ENCODE measurements at regions not wholly inside any gene's neighbourhood (a gene's known extent, or its start where the extent isn't known, plus 50 kb on each side); places are given as distances from the start of the nearest gene placed in this dataset.
A peak's percentile ranks its signal among the peaks of the same experiment; 100 is the strongest.

DNA sequence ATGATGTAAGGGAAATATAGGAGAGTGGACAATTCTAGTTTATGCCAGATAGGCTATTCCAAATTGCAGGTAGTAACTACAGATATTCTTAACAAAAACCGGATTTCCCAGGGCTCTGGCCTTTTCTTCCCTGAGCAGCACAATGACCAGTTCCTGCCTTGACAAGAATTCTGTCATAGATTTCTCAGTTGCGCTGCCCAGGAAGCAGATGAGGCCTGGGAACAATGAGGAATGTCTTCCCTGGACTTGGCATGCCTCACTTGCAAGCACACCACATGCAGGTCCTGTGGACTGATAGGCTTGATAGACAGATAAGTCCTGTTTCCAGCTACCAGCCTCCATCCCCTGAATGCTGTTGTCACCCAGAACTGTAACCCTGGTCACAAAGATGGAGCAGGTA lies 174.5 kb upstream of the PRSS58 start:
- Histone ChIP-seq H3K36me3 (ENCODE audit: insufficient read depth, low read length) (no peaks in the 10 kb centered on the region), H3K27me3 (ENCODE audit: control insufficient read depth in 1 of 2, insufficient read depth in 2 of 2, low read length in 2 of 2) (no peaks in the 10 kb centered on the region), H3K4me1 (ENCODE audit: insufficient read depth, low read length) (peaks cover 11% of the 10 kb centered on the region), H3K9me3 (ENCODE audit: control insufficient read depth in 1 of 2, insufficient read depth in 1 of 2, low read length in 2 of 2) (no peaks in the 10 kb centered on the region), H3K27ac (ENCODE audit: low read depth in 1 of 2, low read length in 2 of 2) (no peak overlapping the region), H3K4me3 (ENCODE audit: low read length) (no peak overlapping the region)
- POLR2A ChIA-PET = interaction anchor here (2.4 kb wide), 1 partner anchor 366 kb away, joined by 23 read pairs; no protein-coding TSS in a partner anchor
- TF ChIP-seq, protein P1, sequence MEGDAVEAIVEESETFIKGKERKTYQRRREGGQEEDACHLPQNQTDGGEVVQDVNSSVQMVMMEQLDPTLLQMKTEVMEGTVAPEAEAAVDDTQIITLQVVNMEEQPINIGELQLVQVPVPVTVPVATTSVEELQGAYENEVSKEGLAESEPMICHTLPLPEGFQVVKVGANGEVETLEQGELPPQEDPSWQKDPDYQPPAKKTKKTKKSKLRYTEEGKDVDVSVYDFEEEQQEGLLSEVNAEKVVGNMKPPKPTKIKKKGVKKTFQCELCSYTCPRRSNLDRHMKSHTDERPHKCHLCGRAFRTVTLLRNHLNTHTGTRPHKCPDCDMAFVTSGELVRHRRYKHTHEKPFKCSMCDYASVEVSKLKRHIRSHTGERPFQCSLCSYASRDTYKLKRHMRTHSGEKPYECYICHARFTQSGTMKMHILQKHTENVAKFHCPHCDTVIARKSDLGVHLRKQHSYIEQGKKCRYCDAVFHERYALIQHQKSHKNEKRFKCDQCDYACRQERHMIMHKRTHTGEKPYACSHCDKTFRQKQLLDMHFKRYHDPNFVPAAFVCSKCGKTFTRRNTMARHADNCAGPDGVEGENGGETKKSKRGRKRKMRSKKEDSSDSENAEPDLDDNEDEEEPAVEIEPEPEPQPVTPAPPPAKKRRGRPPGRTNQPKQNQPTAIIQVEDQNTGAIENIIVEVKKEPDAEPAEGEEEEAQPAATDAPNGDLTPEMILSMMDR (IDR thresholded peaks at IDR 0.05) = no peak
- CTCF ChIA-PET = no interaction called here
- no peak for DNase-seq
- Mint-ChIP-seq H3K27me3 (no peaks in the 10 kb centered on the region), H3K9me3 (no peaks in the 10 kb centered on the region), H3K4me3 (no peak overlapping the region), H3K36me3 (ENCODE audit: low read depth) (no peaks in the 10 kb centered on the region), H3K4me1 (ENCODE audit: low read depth) (peaks cover 32% of the 10 kb centered on the region), H3K27ac (peak overlapping the region; percentile 35)
- ATAC-seq (ENCODE audit: poor library complexity) = no peak
- intact Hi-C loops (cut with DNase I, micrococcal nuclease) = no loop called here

DNA sequence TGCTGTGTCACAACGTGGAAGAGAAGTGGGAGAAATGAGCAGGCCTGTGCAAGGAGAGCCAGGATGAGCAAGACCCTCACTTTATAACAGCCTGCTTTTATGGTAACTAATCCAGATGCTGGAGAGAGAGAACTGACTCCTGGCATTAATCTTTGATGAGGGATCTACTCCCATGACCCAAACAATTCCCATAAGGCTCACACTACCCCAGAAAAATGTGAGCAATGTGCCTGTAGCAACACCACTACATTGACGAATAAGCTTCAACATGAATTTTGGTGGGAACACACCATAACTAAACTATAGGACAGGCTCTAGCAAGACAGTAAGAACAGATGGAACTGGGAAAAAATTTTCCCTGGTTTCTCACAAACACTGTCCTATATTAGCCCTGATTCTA lies 173.6 kb upstream of the PRSS58 start:
- H3K4me3 ChIP-seq (ENCODE audit: low read length) = no peak overlapping the region
- TF ChIP-seq, protein P1 (IDR thresholded peaks at IDR 0.05) = no peak
- no peaks in the 10 kb centered on the region for H3K27me3 ChIP-seq (ENCODE audit: control insufficient read depth in 1 of 2, insufficient read depth in 2 of 2, low read length in 2 of 2)
- DNase-seq (no peak), ATAC-seq (ENCODE audit: poor library complexity) (no peak)
- ChIA-PET POLR2A (no interaction called here), CTCF (no interaction called here)
- intact Hi-C loops (cut with DNase I, micrococcal nuclease) = no loop called here
- Mint-ChIP-seq H3K9me3 (no peaks in the 10 kb centered on the region), H3K4me1 (ENCODE audit: low read depth) (peaks cover 32% of the 10 kb centered on the region), H3K36me3 (ENCODE audit: low read depth) (no peaks in the 10 kb centered on the region), H3K27me3 (no peaks in the 10 kb centered on the region), H3K27ac (no peak overlapping the region), H3K4me3 (no peak overlapping the region)
- peaks cover 11% of the 10 kb centered on the region for H3K4me1 ChIP-seq (ENCODE audit: insufficient read depth, low read length)
- H3K36me3 ChIP-seq (ENCODE audit: insufficient read depth, low read length) = no peaks in the 10 kb centered on the region
- no peaks in the 10 kb centered on the region for H3K9me3 ChIP-seq (ENCODE audit: control insufficient read depth in 1 of 2, insufficient read depth in 1 of 2, low read length in 2 of 2)
- H3K27ac ChIP-seq (ENCODE audit: low read depth in 1 of 2, low read length in 2 of 2) = no peak overlapping the region

DNA sequence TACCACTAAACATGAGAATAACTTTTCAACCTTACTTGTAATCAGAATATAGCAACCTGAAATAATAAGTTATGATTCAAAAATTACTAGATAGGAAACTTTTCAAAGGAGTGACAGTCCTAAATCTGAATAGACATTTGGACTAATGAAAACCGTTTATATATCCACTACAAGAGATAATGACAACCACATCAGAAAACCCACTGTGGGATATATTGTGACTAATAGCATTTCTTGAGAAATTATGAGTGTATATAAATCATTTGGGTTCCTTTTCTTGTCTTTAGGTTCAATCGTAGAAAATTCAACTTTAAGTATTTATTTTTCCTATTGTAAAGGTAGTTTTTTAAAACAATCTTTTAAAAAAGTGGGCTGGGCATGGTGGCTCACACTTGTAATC lies 170.2 kb upstream of the PRSS58 start:
- no peak for ATAC-seq (ENCODE audit: poor library complexity)
- intact Hi-C loops (cut with DNase I, micrococcal nuclease) = no loop called here

More for the DNA sequence above, 170.2 kb upstream of the PRSS58 start:
- Mint-ChIP-seq H3K36me3 (ENCODE audit: low read depth) (no peaks in the 10 kb centered on the region), H3K9me3 (no peaks in the 10 kb centered on the region), H3K4me1 (ENCODE audit: low read depth) (peaks cover 8% of the 10 kb centered on the region), H3K27ac (no peak overlapping the region), H3K4me3 (no peak overlapping the region), H3K27me3 (no peaks in the 10 kb centered on the region)
- TF ChIP-seq, protein P1 (IDR thresholded peaks at IDR 0.05) = no peak
- Histone ChIP-seq H3K9me3 (ENCODE audit: control insufficient read depth in 1 of 2, insufficient read depth in 1 of 2, low read length in 2 of 2) (no peaks in the 10 kb centered on the region), H3K27ac (ENCODE audit: low read depth in 1 of 2, low read length in 2 of 2) (no peak overlapping the region), H3K36me3 (ENCODE audit: insufficient read depth, low read length) (no peaks in the 10 kb centered on the region), H3K27me3 (ENCODE audit: control insufficient read depth in 1 of 2, insufficient read depth in 2 of 2, low read length in 2 of 2) (no peaks in the 10 kb centered on the region), H3K4me3 (ENCODE audit: low read length) (no peak overlapping the region), H3K4me1 (ENCODE audit: insufficient read depth, low read length) (no peaks in the 10 kb centered on the region)
- no peak for DNase-seq
- ChIA-PET POLR2A (interaction anchor here (1.0 kb wide), 1 partner anchor 380 kb away, joined by 3 read pairs; no protein-coding TSS in a partner anchor), CTCF (no interaction called here)
